22Rv1 (cell line): ENCODE measurements at regions not wholly inside any gene's neighbourhood (a gene's known extent, or its start where the extent isn't known, plus 50 kb on each side); places are given as distances from the start of the nearest gene placed in this dataset.

Source experiments
- CTCF ChIP-seq: fragments of 450-650 bp; IDR thresholded peaks from 2 replicates; pipeline ENCODE4 v1.5.1; 2017; ENCODE audit warnings: mild to moderate bottlenecking
- ZFX ChIP-seq: fragments of 450-650 bp; IDR thresholded peaks from 2 replicates; pipeline ENCODE4 v1.6.1; 2017; ENCODE audit warnings: antibody characterized with exemption, borderline replicate concordance

GRCh38 chr5:155353231-155353630 lies 339.7 kb downstream of the KIF4B start:
- TF ChIP-seq CTCF, result no peak
- no peak for TF ChIP-seq ZFX
